ENCODE measurements at regions not wholly inside any gene's neighbourhood (a gene's known extent, or its start where the extent isn't known, plus 50 kb on each side); places are given as distances from the start of the nearest gene placed in this dataset.

DNA sequence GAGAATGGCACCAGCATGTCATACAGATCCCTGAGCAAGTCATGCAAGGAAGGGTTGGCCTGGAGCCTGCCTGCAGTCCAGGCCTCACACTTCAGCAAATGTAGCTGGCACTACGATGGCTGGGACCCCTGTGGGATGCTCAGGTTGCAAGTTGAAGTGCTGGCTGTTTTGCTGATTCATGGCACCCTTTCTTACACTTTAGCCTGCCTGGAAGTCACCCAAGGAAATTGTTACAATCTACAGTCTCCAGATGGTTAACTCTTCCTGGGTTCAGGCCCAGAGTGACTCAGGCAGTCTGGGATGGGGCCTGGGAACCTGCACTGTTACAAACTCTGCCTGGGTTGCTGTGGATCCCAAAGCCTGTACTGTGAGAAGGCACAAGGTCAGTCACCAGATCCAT lies 91.0 kb upstream of the SLC6A11 start:
- TF ChIP-seq, protein P1, sequence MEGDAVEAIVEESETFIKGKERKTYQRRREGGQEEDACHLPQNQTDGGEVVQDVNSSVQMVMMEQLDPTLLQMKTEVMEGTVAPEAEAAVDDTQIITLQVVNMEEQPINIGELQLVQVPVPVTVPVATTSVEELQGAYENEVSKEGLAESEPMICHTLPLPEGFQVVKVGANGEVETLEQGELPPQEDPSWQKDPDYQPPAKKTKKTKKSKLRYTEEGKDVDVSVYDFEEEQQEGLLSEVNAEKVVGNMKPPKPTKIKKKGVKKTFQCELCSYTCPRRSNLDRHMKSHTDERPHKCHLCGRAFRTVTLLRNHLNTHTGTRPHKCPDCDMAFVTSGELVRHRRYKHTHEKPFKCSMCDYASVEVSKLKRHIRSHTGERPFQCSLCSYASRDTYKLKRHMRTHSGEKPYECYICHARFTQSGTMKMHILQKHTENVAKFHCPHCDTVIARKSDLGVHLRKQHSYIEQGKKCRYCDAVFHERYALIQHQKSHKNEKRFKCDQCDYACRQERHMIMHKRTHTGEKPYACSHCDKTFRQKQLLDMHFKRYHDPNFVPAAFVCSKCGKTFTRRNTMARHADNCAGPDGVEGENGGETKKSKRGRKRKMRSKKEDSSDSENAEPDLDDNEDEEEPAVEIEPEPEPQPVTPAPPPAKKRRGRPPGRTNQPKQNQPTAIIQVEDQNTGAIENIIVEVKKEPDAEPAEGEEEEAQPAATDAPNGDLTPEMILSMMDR (IDR thresholded peaks at IDR 0.05 in 4 of 5, conservative IDR thresholded peaks at IDR 0.05 in 1 of 5) = no peak
- TF ChIP-seq POLR2A (IDR thresholded peaks at IDR 0.05) = no peak
